Central memory CD4-positive, alpha-beta T cell (primary cell): ENCODE measurements at regions not wholly inside any gene's neighbourhood (a gene's known extent, or its start where the extent isn't known, plus 50 kb on each side); places are given as distances from the start of the nearest gene placed in this dataset.
A peak's percentile ranks its signal among the peaks of the same experiment; 100 is the strongest.

Source experiments
- DNase-seq: peaks from one replicate; pipeline ENCODE4 v3.0.0; 2022

GRCh38 chr7:12456506-12456905 is 52.8 kb upstream of the VWDE start:
- no peak for DNase-seq

GRCh38 chr7:12458520-12459131 is 55.0 kb upstream of the VWDE start:
- DNase-seq, result peak; percentile 21

- DNase-seq, result no peak
Observed at GRCh38 chr7:12467837-12468236, 64.2 kb upstream of the VWDE start.

- DNase-seq, result no peak
Observed at GRCh38 chr7:12469568-12469967, 65.9 kb upstream of the VWDE start.

GRCh38 chr7:12470930-12471329 is 67.3 kb upstream of the VWDE start:
- no peak for DNase-seq

GRCh38 chr7:12474035-12474434 is 70.4 kb upstream of the VWDE start:
- DNase-seq, result no peak

- DNase-seq, result no peak
Observed at GRCh38 chr7:12475362-12476063, 71.8 kb upstream of the VWDE start.

- DNase-seq, result no peak
Observed at GRCh38 chr7:12477620-12478019, 74.0 kb upstream of the VWDE start.

GRCh38 chr7:12481722-12482121 is 78.1 kb upstream of the VWDE start:
- DNase-seq, result no peak

- no peak for DNase-seq
Observed at GRCh38 chr7:12485845-12486244, 82.2 kb upstream of the VWDE start.

GRCh38 chr7:12488341-12488740 is 82.2 kb upstream of the SCIN start:
- no peak for DNase-seq

- DNase-seq, result peak; percentile 31
Observed at GRCh38 chr7:12490107-12490688, 80.3 kb upstream of the SCIN start.

GRCh38 chr7:12490940-12491339 is 79.6 kb upstream of the SCIN start:
- DNase-seq, result no peak

GRCh38 chr7:12491526-12491925 is 79.0 kb upstream of the SCIN start:
- no peak for DNase-seq

GRCh38 chr7:12493407-12493806 is 77.1 kb upstream of the SCIN start:
- DNase-seq, result no peak

GRCh38 chr7:12493863-12494686 is 76.4 kb upstream of the SCIN start:
- no peak for DNase-seq

GRCh38 chr7:12494687-12495024 is 75.9 kb upstream of the SCIN start:
- DNase-seq, result no peak

GRCh38 chr7:12496901-12497674 is 73.4 kb upstream of the SCIN start:
- DNase-seq, result peak; percentile 13

GRCh38 chr7:12504149-12504548 is 66.4 kb upstream of the SCIN start:
- no peak for DNase-seq

GRCh38 chr7:12508005-12508404 is 62.5 kb upstream of the SCIN start:
- DNase-seq, result no peak

GRCh38 chr7:12508554-12508953 is 62.0 kb upstream of the SCIN start:
- DNase-seq, result no peak

GRCh38 chr7:12517451-12517850 is 53.1 kb upstream of the SCIN start:
- no peak for DNase-seq
